Activated CD8-positive, alpha-beta memory T cell treated with anti-CD3 and anti-CD28 coated beads for 48 hours (primary cell): ENCODE measurements at regions not wholly inside any gene's neighbourhood (a gene's known extent, or its start where the extent isn't known, plus 50 kb on each side); places are given as distances from the start of the nearest gene placed in this dataset.
"Not testable (repeated sequence)": the region's sequence is repeated elsewhere in the genome, so short reads cannot be mapped to it uniquely, and the experiment has no call there.

ENCODE experiments used
- DNase-seq, 3 experiments: peaks; one replicate each; pipeline ENCODE4 v3.0.0-alpha.2; 2020; ENCODE audit warnings: low read depth in 2 of 3, low spot score in 2 of 3

DNA sequence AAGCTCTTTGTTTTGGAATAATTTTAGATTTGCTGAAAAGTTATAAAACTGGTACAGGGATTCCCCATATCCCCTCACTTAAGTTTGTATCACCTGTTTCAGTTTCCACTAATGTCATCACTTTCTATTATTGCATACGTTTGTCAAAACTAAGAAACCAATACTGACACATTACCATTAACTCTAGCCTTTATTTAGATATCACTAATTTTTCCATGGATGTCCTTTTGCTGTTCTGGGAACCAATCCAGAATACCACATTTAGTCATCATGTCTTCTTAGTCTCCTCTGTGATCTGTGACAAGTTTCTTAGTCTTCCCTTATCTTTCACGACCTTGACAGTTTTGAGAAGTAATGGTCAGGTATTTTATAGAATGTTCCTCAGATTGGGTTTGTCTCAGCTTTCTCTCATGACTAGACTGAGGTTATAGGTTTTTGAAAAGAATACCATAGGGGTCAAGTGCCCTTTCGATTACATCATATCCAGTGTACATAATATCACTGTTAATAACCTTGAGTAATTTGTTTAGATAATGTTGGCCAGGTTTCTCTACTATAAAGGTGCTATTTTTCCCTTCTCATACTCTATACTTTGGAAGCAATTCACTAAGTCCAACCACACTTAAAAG, 51.9 kb upstream of the NMUR2 start:
- DNase-seq: no peak

DNA sequence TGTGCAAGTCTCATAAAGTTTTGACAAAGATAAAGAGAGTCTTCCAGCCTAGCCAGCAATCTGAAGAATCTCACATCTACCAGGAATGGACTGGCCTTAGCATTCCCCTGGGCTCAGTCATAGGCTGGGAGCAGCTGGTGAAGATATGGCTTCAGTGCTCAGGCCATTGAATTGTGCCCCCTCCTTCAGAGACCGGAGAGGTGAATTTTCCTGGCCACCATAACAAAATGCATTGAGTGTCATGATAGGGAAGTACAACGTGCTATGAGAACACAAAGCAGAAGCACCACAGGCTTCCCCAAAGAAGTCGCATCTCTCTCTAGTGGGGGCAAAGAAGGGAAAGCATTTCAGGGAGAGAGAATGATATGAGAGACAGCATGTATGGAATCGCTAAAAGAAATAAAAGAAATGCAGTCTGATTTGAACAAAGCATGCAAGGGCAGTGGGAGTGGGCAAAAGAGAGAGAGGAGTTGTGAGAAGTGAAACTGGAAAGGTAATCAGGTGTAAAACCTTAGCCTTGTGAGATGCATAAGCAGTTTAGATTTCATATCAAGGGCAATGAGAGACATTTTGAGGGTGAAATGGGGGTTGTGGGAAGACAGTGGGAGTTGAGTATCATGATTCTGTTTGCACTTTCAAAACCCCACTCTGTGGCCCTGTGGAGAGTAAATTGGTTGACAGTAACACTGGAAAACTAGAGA, 57.1 kb upstream of the NMUR2 start:
- DNase-seq: no peak

DNA sequence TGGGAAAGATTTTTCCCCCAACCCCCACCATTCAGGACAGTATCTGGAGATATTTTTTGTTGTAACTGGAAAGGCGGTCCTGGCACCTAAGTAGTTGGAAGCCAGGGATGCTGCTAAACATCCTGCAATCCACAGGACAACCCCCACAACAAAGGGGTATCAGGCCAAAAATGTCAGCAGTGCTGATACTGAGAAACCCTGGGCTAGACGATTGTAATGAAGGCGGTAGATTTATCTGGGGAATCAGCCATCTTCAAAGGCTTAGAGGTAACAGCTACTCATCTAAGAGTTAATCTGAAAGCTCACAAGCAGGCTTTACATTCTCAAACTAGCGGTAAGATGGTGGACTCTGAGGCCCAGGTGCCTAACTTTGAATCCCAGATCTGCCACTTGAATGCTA, 59.0 kb upstream of the NMUR2 start:
- no peak for DNase-seq

DNA sequence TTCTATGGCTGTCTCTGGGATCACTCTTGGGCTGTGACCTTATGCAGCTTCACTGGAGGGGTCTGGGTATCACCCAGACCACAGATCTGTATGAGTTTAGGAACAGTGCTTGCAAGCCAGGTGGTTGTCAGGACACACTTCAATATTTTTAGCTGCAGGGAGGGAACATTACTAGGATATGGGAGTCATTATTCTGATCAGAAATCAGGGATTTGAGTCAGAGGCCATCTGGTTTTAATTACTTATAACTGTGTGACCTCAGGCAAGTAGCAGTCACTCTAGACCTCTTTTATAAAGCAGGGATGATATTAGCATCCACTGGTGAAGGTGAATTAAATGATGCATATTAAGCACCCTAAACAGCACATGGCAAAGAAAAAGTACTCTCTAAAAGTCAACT, 60.1 kb upstream of the NMUR2 start:
- no peak for DNase-seq

DNA sequence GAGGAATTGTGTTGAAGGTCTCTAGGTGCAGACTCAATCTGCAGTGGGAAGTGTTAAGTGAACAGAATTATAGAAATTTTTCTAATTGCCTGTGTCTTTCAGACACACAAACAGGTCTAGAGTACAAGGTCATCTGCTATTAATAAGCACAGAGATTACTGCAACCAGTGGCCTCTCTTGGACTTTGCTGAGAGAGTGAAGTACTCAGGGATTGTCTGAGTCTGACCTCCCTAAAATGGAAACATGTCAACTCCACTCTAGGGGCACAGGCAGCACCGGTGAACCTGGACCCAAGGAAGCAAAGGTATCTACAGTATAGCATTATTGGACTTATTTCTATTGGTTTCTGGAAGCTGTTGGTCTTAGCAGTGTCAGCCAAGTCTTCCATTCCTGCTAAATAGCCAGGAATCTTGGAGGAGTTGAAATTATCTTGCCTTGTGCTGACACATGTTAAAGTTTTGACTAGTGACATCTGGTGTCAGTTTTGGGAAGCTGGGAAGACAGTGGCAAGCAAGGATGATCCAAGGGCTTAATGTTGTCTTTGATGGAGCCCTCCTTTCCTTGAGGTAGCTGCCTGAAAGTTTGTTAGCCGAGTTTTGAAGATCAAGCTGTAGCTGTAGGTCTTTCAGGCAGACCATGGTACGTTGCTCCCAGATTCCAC, 61.1 kb upstream of the NMUR2 start:
- DNase-seq: no peak

DNA sequence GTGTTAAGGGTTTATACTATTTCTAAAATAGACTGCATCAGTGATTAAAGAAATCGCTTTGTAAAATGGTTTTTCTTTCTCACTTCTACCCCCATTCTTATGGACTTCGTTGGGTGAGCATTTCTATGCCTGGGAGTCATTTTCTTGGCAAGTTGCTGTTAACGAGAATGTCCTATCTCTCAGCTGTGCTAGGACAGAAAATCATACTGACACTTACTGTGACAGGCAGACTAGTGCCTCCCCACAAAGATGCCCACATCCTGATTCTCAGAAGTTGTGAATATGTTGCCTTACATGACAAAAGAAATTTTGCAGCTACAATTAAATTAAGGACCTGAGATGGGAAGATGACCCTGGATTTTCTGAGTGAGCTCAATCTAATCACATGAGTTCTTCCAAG, 65.1 kb upstream of the NMUR2 start:
- no peak for DNase-seq

DNA sequence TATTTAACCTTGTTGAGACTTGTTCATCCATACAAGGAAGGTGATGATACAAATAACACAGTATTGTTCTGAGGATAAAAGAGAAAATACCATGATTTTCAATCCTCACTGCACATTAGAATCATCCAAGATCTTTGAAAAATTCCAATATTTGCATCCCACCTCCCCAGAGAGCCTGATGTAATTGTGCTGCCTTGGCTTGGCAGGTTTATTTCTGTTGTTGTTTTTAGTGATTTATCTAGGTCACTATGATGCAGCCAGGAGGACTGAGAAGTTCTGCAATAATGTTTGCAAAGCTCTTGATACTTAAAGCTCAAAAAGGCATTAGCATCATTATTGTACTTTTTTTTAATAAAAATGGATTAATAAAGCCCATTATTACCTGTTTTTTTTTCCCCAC, 67.0 kb upstream of the NMUR2 start:
- no peak for DNase-seq

DNA sequence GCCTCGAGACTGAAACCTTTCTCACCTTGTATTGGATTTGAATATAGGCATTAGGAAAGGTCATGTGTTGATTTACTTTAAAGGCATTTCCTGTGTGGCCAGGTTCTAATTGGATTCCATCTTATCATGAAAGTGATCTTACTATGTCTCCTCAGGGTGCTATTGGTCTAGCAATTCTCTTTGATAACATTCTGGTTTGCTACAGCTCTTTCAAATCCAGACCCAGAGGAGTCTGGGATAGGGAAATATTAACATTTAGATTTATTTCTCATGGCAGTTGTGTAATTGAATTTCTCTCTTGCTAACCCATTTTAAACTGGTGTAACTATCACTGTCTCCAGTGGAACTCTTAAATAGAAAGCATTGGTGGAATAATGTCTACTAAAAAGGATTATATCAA, 69.9 kb upstream of the NMUR2 start:
- no peak for DNase-seq

DNA sequence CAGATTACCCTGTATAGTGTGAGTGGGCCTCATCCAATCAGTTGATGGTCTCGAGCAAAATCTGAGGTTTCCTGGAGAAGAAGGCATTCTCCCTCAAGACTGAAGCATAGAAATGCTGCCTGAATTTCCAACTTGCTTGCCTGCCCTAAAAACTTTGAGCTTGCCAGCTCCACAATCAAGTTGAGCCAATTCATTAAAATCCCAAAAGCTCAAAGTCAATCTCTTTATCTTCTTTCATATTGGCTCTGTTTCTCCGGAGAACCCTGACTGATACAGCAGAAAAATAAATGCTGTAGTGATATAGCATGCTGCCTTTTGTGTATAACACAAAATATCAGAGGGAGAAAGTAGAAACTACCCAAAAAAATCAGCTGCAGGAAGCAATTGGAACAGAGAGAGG, 72.5 kb upstream of the NMUR2 start:
- DNase-seq: no peak

DNA sequence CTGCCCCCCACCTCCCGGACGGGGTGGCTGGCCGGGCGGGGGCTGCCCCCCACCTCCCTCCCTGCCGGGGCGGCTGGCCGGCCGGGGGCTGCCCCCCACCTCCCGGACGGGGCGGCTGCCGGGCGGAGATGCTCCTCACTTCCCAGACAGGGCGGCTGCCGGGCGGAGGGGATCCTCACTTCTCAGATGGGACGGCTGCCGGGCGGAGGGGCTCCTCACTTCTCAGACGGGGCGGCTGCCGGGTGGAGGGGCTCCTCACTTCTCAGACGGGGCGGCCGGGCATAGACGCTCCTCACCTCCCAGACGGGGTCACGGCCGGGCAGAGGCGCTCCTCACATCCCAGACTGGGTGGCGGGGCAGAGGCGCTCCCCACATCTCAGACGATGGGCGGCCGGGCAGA, 74.8 kb upstream of the NMUR2 start:
- DNase-seq: not testable (repeated sequence)

DNA sequence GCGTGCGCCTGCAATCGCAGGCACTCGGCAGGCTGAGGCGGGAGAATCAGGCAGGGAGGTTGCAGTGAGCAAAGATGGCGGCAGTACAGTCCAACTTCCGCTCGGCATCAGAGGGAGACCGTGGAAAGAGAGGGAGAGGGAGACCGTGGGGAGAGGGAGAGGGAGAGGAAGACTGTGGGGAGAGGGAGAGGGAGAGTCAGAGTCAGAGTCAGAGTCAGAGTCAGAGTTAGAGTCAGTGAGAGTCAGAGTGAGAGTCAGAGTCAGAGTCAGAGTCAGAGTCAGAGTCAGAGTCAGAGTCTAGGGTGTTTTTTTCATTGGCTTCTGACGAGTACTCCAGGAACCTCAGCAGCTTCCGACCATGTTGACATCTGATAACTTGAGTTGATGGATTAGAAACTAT, 75.6 kb upstream of the NMUR2 start:
- DNase-seq: not testable (repeated sequence)

DNA sequence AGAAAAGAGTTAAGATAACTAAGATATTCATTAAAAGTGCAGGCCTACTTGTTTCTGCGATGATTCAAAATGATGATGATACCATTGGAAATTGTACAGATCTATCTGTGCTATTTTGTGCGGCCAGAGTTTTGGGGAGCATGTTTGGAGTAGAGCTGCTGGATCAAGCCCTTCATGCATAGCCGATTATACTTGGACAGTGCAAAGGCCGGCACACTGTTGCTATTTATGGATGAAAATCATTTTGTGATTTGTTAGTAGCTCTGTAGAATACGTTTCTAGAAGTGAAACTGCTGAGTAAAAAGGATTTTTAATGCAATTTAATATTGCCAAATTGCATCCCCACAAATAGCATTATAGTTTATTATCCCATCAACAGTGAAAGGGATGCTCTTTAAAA, 82.1 kb upstream of the NMUR2 start:
- no peak for DNase-seq

DNA sequence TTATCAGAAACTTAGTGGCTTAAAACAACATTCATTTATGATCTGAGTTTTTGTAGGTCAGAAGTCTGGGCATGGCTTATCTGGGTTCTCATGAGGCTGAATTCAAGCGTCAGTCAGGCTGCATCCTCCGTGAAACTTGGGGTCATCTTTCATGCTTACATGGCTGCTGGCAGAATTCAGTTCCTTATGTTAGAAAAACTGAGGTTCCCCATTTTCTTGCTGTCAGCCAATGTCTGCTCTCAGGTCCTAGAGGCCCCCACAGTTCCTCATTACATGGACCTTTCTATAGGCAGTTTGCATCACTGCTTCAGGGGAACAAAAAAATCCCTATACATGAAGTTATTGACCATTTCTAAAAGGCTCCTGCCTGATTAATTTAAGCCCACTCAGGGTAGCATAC, 83.8 kb upstream of the NMUR2 start:
- DNase-seq: no peak

DNA sequence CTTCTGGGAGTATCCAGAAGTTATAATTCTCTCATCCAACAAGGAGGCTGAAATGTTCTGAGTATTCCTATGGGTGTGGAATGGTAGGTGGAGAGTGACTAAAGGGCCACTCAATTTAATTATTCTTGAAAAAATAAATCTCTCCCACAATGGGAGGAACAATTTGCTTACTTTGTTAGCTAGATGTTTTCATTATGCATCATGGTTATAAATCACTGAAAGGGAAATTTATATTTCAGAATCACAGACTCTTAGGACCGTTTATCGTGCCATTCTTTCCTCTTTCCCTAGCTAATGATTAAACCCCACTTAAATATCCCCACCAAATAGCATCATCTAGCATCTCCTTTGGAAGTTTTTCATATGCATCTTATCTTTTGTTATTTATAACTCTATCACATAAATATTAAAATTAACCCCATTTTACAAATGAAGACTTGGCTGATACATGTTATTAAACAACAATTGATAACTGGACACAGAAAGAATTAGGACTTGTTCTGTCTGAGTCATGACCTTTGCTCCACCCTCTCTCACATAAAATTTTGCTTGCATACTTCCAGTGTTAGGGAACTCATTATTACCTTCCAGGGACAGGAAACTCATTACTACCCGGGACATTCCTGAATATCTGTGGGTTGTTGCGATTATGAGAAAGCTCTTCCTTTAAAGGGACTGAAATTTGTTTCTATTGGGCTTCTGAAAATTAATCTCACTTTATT, 94.9 kb upstream of the NMUR2 start:
- DNase-seq: no peak

DNA sequence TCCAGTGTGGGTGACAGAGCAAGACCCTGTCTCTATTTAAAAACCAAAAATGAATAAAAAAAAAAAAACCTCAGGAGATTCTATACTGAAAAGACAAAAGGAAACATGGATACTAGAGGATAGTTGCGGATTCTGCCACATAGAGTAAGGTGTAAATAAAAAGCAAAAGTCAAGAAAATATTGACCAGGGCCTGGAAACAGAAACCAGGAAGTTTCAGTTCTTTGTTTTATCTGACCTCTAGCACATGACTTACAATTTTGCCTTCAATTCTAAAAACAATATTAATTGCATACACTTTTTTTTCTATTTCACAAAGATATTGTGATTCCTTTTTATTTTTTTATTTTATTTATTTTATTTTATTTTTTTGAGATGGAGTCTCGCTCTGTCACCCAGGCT, 96.2 kb upstream of the NMUR2 start:
- no peak for DNase-seq

DNA sequence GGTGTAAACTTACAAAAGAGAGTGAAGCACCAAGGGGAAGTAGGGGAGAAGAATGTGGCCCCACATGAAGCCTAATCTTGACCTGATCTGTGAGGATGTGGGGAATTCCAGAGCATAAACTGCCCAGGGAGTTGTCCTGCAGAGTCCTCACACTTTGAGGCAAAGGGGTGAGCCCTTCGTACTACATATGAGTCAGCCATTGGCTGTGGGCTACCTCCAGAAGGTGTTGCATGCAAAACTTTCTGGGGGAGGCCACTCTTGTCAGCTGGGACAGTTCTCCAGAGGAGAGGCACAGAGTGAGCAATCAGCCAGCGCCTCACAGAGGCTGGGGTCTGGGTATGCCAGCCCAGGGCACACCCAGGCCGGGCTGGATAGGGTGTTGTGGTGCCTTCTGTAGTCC, 98.1 kb upstream of the NMUR2 start:
- no peak for DNase-seq

DNA sequence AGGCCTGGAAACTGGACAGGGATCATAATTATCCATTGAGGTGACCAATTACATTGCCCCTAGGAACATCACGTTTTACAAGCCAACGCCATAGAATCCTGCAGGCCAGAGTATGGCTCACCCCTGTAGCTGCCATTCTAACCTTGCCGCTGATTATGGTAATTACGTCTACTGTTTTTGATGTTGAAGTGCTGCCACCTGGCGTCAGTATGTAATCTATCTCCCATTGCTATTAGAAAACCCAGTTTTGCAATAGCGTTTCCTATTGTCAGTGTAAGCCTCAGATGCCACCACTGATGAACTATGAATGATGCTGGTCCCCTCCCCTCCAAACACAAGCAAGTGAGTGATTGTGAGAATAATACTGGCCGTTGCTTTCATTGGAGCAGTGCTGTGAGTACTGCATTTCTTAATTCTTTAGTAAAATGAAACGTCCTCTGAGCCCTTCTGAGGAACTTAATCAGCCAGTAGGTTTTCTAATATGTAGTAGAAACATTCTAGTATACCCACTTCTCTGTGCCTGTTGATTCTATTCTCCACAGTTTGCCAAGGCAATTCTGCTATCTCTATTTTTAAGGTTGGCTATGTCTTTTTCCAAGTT, 100.5 kb upstream of the NMUR2 start:
- peak in 1 of 3 experiments; percentile 2 for DNase-seq

DNA sequence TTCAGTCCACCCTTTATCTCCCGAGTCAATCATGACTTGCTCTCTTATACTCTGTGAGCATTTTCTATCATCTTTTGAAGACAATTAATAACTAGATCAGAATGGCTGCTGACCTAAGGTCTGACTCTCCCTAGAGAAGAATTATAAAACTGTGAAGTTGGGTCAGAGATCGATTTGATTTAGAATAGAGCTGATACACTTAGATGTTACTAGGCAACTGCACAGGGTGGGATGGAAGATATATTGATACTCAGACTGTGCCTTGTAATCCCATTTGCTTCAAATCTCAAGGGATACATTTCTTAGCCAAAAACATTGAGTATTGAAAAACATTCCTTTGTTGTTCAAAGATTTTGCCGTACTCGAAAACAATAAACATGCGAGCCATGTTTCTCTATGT, 106.0 kb upstream of the NMUR2 start:
- DNase-seq: no peak

DNA sequence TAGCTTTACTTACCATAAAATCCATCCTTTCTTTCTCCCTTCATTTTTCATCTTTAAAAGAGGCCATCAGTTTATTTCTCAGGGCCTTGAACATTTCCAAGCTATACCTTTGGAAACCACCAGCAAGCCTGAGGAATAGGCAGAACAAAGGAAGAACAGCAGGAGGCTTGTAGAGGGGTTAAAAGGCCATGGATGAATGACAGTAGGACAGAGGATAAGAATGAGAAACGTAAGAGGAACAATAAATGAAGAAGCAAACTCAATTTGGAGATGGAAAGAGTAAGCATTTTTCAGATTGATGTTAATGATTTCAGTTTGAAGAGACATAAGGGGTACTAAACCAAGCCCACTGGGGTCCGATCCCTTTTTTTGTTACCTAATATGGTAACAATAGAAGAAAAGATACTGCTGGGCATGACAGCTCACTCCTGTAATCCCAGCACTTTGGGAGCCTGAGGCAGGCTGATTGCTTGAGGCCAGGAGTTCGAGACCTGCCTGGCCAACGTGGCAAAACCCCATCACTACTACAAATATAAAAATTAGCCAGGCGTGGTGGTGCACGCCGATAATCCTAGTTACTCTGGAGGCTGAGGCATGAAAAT, 106.6 kb upstream of the NMUR2 start:
- no peak for DNase-seq

DNA sequence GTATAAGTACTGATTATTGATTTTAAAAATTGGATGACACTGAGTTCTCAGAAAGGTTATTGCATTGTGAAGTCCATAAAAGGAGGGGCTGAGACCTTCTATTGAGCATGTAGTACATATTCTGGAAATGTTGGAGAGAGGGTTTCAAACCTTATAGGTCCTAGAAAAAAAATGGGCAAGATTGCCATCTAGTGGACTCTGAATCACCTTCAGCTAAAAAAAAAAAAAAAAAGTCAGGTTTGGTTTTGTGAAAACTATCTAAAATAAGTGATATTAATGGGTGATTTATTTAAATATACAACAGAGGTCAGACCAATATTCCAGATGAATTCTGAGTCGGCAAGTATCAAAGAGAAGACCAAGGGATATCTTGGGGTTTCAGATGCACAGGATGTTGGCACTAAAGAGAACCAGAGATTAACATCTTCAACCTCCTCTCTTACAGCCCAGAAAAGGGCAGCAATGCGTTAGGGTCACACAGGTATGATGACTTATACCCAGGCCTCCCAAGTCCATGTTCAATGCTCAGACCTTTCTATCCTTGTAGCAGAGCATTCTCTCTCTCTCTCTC, 109.8 kb upstream of the NMUR2 start:
- DNase-seq: no peak

DNA sequence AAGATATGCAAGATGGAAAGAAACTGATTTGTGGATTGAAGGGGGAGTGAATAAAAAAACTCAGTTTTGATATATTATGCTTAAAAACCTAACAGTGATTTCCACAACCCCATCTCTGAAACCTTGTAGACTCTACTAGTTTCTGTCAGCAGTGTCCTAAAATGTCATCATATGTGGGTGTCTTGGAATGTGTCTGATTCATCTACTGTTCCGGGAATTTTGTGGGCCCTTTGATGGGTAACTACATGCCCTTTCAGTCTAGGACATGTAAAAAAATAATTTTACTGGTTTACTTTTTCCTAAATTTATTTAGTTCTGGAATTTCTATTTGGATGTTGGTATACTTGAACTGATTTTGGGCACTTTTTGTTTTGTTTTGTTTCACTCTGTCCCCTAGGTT, 118.9 kb upstream of the NMUR2 start:
- DNase-seq: no peak
